ENCODE measurements at regions not wholly inside any gene's neighbourhood (a gene's known extent, or its start where the extent isn't known, plus 50 kb on each side); places are given as distances from the start of the nearest gene placed in this dataset.
"Not testable (repeated sequence)": the region's sequence is repeated elsewhere in the genome, so short reads cannot be mapped to it uniquely, and the experiment has no call there.

DNA sequence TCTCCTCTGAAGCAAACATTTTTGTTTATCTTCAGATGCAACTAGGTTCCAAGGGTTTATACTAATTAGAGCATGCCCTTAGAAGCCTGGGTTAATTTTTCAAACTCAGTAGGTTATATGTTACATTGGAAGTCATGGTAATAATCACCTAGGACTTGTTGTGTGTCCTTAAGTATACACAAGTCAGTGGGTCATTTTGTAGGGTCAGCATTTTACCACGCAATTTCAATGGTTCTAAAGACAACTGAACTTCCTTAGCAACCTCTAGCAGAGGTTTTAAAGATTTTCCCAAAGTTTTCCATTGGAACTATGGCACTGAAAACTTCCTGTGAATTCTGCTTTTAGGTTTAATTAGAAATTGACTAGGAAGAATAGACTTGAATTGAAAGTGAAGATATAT lies 99.6 kb upstream of the NANOGP8 start:
- H3K9me3 ChIP-seq: no peaks in the 10 kb centered on the region
- no peaks in the 10 kb centered on the region for H3K4me1 ChIP-seq
- WGBS, 2 donors: 86 to 87% methylated on average over 1 of the region's 1 CpG
- no peak overlapping the region for H3K4me3 ChIP-seq
- H3K36me3 ChIP-seq: no peaks in the 10 kb centered on the region
- H3K27me3 ChIP-seq: no peaks in the 10 kb centered on the region
- intact Hi-C loops (cut with DNase I): no loop called here
- DNase-seq (no peak), FAIRE-seq (no peak), ATAC-seq (no peak)
- TF ChIP-seq, protein P1, sequence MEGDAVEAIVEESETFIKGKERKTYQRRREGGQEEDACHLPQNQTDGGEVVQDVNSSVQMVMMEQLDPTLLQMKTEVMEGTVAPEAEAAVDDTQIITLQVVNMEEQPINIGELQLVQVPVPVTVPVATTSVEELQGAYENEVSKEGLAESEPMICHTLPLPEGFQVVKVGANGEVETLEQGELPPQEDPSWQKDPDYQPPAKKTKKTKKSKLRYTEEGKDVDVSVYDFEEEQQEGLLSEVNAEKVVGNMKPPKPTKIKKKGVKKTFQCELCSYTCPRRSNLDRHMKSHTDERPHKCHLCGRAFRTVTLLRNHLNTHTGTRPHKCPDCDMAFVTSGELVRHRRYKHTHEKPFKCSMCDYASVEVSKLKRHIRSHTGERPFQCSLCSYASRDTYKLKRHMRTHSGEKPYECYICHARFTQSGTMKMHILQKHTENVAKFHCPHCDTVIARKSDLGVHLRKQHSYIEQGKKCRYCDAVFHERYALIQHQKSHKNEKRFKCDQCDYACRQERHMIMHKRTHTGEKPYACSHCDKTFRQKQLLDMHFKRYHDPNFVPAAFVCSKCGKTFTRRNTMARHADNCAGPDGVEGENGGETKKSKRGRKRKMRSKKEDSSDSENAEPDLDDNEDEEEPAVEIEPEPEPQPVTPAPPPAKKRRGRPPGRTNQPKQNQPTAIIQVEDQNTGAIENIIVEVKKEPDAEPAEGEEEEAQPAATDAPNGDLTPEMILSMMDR (IDR thresholded peaks at IDR 0.05): no peak
- no peak overlapping the region for H3K27ac ChIP-seq

DNA sequence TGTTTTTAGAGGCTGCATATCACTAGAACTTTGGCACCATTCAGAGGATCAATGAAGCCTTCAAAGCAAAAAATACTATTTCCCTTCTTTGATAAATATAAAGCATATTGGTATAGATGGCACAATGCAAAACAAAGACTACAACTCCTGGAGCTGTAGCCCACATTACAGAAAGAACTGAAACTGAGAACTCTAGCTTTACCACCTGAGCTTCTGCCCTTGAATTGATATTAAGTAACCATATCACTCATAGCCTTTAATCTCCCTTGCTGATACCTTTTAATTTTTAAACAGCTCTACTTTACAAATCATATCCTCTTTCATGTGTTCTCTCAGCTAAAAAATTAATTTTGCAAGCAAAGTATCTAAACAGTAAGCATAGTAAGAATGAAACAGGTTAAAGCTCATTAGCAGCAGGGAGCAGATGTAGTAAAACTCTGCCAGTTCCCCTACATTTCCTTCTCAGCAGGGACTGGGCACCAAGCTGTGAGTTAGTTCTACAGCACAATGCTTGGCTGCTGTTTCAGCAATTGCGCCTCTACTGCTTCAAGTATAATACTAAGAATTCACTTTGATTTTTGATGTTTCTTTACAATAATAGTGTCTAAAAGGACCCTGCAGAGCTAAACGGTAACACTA lies 97.9 kb upstream of the NANOGP8 start:
- H3K27me3 ChIP-seq: no peaks in the 10 kb centered on the region
- FAIRE-seq (no peak), ATAC-seq (no peak), DNase-seq (no peak)
- H3K9me3 ChIP-seq: no peaks in the 10 kb centered on the region
- 27 to 30% methylated on average over 2 of the region's 2 CpGs for WGBS, 2 donors
- intact Hi-C loops (cut with DNase I): no loop called here
- no peaks in the 10 kb centered on the region for H3K4me1 ChIP-seq
- no peak overlapping the region for H3K27ac ChIP-seq
- no peak overlapping the region for H3K4me3 ChIP-seq
- TF ChIP-seq, protein P1 (IDR thresholded peaks at IDR 0.05): no peak
- no peaks in the 10 kb centered on the region for H3K36me3 ChIP-seq

GRCh38 chr15:35181538-35181937 lies 96.4 kb upstream of the NANOGP8 start:
- ATAC-seq (no peak), DNase-seq (no peak), FAIRE-seq (no peak)
- TF ChIP-seq, protein P1 (IDR thresholded peaks at IDR 0.05): no peak
- Histone ChIP-seq H3K4me3 (no peak overlapping the region), H3K36me3 (no peaks in the 10 kb centered on the region), H3K27ac (no peak overlapping the region), H3K27me3 (no peaks in the 10 kb centered on the region), H3K9me3 (no peaks in the 10 kb centered on the region), H3K4me1 (no peaks in the 10 kb centered on the region)
- intact Hi-C loops (cut with DNase I): no loop called here

DNA sequence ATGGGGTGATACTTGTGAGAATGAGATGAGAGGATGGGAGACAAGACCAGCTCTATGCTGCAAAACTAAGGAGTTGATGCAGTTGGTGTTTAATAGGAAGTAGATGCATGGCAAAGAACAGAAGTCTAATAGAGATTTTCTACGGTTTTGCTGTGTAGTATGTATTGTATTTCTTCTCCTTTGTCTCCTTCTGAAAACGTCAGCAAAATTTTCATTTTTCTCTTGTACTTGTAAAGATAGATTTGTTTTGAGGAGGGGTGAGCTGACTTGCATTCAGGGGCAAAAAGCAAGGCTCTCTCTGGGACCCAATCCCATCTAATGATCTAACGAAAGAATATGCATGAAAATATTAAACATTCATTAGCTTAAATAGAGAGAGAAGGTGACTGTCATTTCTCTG lies 94.6 kb upstream of the NANOGP8 start:
- no peak overlapping the region for H3K4me3 ChIP-seq
- no peaks in the 10 kb centered on the region for H3K9me3 ChIP-seq
- no peaks in the 10 kb centered on the region for H3K27me3 ChIP-seq
- WGBS, 2 donors: 88 to 91% methylated on average over 3 of the region's 3 CpGs
- H3K27ac ChIP-seq: no peak overlapping the region
- no peaks in the 10 kb centered on the region for H3K4me1 ChIP-seq
- H3K36me3 ChIP-seq: no peaks in the 10 kb centered on the region
- TF ChIP-seq, protein P1 (IDR thresholded peaks at IDR 0.05): no peak
- ATAC-seq: no peak
- no peak for FAIRE-seq
- no peak for DNase-seq
- intact Hi-C loops (cut with DNase I): no loop called here

DNA sequence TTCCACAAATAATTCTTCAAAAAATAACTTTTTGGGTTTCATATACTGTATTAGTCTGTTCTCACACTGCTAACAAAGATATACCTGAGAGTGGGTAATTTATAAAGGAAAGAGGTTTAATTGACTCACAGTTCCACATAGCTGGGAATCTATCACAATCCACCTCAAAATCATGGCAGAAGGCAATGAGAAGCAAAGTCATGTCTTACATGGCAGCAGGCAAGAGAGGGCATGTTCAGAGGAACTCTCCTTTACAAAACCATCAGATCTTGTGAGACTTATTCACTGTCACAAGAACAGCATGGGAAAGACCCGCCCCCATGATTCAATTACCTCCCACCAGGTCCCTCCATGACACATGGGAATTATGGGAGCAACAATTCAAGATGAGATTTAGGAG lies 93.1 kb upstream of the NANOGP8 start:
- H3K9me3 ChIP-seq; H3K36me3 ChIP-seq; H3K27me3 ChIP-seq; intact Hi-C loops (cut with DNase I); DNase-seq; FAIRE-seq; H3K4me1 ChIP-seq; H3K4me3 ChIP-seq; ATAC-seq; H3K27ac ChIP-seq: not testable (repeated sequence)
- 90 to 94% methylated on average over 1 of the region's 1 CpG for whole genome bisulfite sequencing, 2 donors
